GM21528 (cell line): ENCODE measurements at regions not wholly inside any gene's neighbourhood (a gene's known extent, or its start where the extent isn't known, plus 50 kb on each side); places are given as distances from the start of the nearest gene placed in this dataset.

Experiments used
- ATAC-seq: cut with Tn5 transposase; IDR thresholded peaks from one replicate; pipeline ENCODE4 v1.9.1; 2021; ENCODE audit warnings: mild to moderate bottlenecking, moderate library complexity; ENCODE audit not compliant: unreplicated experiment, low FRiP score

GRCh38 chr9:2486988-2487387 lies 134.6 kb upstream of the VLDLR start:
- ATAC-seq, result no peak

DNA sequence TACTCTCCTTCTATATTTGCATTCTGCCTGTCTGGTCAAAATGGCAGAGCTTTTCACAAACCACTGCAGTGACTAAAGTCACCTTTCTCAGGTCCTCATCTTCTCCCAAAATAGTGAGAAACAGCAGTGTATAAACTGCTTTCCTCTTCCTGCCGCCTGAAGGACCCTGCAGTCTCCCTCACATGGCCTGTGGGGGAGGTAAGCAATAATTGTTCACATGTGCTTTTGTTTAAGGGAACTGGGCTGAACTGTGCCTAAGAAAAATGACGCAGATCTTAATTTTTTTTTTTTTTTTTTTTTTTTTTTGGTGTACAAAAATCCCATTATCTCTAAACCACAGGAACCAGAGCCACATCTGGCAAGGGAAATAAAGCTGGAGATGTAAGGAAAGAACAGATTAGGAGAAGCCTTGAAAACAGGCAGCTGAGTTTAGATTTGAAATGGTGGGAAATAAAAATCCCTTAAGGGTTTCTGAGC lies 131.7 kb upstream of the VLDLR start:
- ATAC-seq, result no peak

- no peak for ATAC-seq
Measured at GRCh38 chr9:2492161-2492560, 129.4 kb upstream of the VLDLR start.

GRCh38 chr9:2493109-2493508 lies 128.5 kb upstream of the VLDLR start:
- no peak for ATAC-seq

- no peak for ATAC-seq
Measured at GRCh38 chr9:2493529-2493928, 128.1 kb upstream of the VLDLR start.

DNA sequence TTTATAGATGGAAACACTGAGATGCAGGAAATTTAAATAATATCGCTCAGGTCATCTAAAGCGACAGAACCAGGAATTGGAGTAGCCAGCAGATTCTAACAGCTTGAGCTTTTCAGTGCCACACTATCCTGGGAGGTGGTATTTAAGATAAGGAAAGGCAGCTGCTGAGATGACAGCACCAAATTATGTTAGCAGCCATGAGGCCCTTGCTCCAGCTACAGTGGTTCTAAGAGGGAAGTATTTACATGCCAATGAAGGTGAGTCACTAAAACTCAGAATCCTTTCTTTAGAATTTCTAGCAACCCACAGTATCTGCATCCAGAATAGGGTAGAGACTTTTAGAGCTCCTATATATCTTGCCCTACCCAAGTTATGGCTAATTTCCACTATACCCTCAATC lies 127.0 kb upstream of the VLDLR start:
- no peak for ATAC-seq

- no peak for ATAC-seq
Measured at GRCh38 chr9:2495221-2496005, 126.2 kb upstream of the VLDLR start.

- ATAC-seq, result no peak
Measured at GRCh38 chr9:2496169-2496568, 125.4 kb upstream of the VLDLR start.

DNA sequence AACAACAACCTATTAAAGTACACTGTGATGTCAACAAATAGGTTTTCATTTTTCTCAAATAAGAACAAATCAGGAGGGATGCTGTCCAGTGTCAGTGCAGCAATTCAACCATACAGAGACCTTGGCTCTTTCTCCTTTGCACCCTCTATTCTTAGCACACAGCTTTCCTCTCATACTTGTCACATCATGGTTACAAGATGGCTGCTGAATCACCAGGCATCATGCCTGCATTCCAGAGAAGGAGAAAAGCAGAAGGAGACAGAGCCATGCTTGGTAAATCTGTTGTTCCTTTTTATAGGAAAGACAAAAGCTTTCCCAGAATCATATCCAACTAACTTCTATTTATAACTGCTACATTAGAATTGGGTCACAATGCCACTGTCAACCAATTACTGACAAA lies 124.7 kb upstream of the VLDLR start:
- ATAC-seq, result no peak

DNA sequence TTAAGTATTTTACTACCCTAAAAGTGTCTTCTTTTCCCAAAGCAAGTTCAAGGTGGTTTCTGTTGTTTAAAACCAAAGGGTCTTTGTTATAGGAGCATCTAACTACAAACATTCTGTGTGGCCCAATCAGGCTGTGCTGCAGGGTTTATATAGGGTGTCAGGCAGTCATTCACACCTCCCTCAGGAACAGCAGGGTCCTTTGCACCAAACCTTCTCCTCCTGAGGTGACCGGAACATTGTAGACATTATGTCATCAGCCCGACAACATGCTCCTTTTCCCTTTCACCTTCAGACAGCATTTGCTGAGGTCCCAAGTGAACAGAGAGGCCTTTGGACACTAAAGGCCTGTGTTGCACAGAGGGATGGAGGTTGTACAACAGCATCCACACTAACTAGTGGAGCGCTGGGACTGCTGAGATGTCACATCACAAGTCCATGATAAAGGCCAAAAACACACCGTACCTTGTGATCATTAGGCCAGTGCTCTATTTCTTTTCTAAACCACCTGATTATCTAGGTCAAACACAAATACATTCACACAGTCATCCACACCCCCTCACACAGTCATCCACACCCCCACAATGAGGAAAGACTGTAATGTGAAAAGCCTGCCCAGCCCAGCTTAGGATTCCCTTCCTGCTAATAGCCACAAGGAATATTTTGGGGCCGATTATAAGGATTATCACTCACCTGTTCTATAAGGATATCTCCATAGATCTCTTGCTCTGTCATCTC lies 123.8 kb upstream of the VLDLR start:
- ATAC-seq, result no peak

DNA sequence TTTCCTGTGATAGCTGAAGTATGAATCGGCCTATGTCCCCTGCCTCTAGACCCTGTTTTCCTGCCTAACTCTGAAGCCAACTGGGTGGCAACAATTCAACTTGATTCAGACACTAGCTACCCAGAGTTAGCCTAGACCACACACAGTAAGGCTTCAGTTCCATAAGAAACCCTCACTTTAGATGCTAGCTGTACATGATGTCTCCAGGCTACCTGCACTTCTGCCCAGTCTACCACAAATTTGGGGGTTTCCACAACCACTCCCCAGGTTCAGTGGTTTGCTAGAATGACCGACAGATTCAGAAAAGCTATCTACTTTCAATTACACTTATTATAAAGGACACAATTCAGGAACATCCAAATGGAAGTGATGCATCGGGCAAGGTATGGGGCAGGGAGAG lies 119.4 kb upstream of the VLDLR start:
- ATAC-seq, result no peak

GRCh38 chr9:2502760-2503159 lies 118.8 kb upstream of the VLDLR start:
- ATAC-seq, result no peak

GRCh38 chr9:2506321-2506720 lies 115.3 kb upstream of the VLDLR start:
- ATAC-seq, result no peak

GRCh38 chr9:2523591-2523990 lies 98.0 kb upstream of the VLDLR start:
- ATAC-seq, result no peak

- no peak for ATAC-seq
Measured at GRCh38 chr9:2524601-2525000, 97.0 kb upstream of the VLDLR start.

- no peak for ATAC-seq
Measured at GRCh38 chr9:2525147-2525546, 96.4 kb upstream of the VLDLR start.

DNA sequence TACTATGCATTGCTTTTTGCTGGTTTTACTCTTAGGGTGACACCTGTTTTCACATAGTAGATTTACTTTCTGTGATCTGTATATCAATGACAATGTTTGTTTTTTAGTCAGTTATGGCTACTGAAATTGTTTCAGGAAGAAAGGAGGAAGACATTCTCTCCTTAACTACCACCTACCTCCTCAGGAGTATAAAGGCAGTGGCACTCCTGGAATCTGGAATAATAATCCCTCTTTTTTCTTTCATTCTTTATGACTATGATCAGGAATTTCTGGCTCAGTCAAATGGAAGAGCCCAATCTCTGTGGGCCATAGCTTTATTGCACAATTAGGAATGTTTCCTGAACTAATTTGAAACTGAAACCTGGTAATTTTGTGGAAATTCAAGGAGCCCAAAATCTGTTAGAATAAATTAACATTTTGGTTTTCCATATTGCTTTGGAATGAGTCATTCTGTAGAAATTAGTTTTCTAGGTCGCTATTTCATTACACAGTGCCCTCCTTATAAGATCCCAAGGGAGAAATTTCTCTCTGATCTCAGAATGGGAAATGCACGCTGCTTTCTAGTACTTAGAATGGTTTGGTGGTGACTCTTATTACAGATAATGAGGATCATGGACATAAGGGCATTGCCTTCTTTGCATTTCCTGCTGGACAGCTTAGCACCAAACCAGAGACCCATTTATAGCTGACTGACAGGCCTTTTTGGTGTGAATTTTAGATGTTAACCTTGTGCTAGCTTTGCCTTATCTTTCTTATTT lies 95.3 kb upstream of the VLDLR start:
- no peak for ATAC-seq

DNA sequence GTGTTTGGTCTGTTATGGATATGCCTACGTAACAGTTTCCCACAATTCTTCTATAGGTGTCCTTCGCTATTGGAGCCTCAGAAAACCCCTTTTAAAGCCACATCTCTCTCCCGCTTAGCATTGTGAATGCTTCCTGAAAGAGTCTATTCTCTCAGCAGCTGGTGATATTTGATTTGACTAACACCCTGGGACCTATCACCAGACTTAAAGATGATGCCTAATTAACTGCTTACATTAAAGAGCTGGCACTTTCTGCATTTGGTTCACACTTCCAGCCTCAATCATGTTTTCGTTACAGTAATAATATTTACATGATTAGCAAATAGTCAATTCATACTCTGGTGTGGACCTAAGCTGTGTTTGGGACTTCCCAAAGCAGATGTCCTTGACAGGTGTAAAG lies 90.1 kb upstream of the VLDLR start:
- no peak for ATAC-seq

DNA sequence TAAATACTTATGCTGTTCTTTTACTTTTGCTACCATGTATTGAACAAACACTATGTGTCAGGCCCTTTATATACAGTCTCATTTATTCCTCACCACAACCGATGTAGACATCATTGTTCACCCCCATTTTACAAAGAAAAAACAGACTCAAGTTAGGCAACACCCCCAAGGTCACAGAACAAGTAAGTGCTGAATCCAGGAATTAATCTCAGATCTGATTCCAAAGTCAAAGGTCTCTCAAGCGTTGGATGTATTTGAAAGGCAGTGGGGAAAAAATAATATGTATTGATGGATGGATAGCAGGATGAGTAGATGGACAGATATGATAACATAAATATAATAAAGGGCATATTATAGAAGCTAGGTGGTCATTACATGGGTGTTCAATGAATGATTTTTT lies 85.1 kb upstream of the VLDLR start:
- no peak for ATAC-seq

DNA sequence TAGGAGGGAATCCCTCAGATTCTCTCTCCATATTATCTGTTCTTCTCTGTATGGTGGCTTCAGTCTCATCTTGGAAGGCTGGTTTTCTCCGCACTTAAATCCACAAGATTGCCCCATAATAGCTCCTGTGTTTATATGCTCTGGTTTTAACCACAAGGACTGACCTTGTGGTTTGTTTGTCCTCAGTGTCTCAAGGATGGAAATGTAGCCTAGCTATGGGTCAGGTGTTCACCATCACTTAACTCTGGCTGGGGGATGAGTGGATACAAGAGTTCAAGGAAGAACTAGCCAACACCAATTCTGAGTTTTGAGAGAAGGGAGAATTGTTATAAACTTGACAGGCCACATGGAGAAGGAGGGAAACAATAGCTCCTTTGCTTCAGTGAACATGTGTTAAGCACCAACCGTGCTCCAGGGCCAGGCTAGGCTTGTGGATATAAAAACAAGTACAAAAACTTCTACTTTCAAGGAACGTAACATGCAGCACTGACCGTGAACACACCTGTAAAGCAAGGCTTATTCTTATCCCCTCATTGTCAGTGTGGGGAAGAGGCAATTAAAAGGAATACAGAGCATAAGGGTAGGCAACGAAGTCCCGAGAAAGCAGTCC lies 75.6 kb upstream of the VLDLR start:
- no peak for ATAC-seq
